ENCODE measurements at regions not wholly inside any gene's neighbourhood (a gene's known extent, or its start where the extent isn't known, plus 50 kb on each side); places are given as distances from the start of the nearest gene placed in this dataset.
"Not testable (repeated sequence)": the region's sequence is repeated elsewhere in the genome, so short reads cannot be mapped to it uniquely, and the experiment has no call there.

GRCh38 chr18:68429111-68429510 is 285.8 kb downstream of the TMX3 start:
- no peak for DNase-seq (ENCODE audit: low spot score)

GRCh38 chr18:68428661-68429060 is 286.2 kb downstream of the TMX3 start:
- DNase-seq (ENCODE audit: low spot score) = no peak

GRCh38 chr18:68427951-68428401 is 286.9 kb downstream of the TMX3 start:
- no peak for DNase-seq (ENCODE audit: low spot score)

- DNase-seq (ENCODE audit: low spot score) = no peak
Measured at GRCh38 chr18:68426731-68427315, 288.1 kb downstream of the TMX3 start.

GRCh38 chr18:68418881-68419280 is 296.0 kb downstream of the TMX3 start:
- DNase-seq (ENCODE audit: low spot score) = no peak

- DNase-seq (ENCODE audit: low spot score) = no peak
Measured at GRCh38 chr18:68418226-68418868, 296.6 kb downstream of the TMX3 start.

- DNase-seq (ENCODE audit: low spot score) = no peak
Measured at GRCh38 chr18:68417826-68418225, 297.1 kb downstream of the TMX3 start.

- no peak for DNase-seq (ENCODE audit: low spot score)
Measured at GRCh38 chr18:68417166-68417799, 297.6 kb downstream of the TMX3 start.

- DNase-seq (ENCODE audit: low spot score) = no peak
Measured at GRCh38 chr18:68414407-68414806, 300.5 kb downstream of the TMX3 start.

GRCh38 chr18:68409576-68409975 is 305.3 kb downstream of the TMX3 start:
- no peak for DNase-seq (ENCODE audit: low spot score)

- DNase-seq (ENCODE audit: low spot score) = no peak
Measured at GRCh38 chr18:68406761-68407160, 308.1 kb downstream of the TMX3 start.

GRCh38 chr18:68402784-68403183 is 312.1 kb downstream of the TMX3 start:
- no peak for DNase-seq (ENCODE audit: low spot score)

- DNase-seq (ENCODE audit: low spot score) = no peak
Measured at GRCh38 chr18:68400889-68401288, 314.0 kb downstream of the TMX3 start.

- DNase-seq (ENCODE audit: low spot score) = no peak
Measured at GRCh38 chr18:68399721-68400120, 315.2 kb downstream of the TMX3 start.

GRCh38 chr18:68397241-68398035 is 317.5 kb downstream of the TMX3 start:
- DNase-seq (ENCODE audit: low spot score) = no peak

GRCh38 chr18:68394705-68395104 is 320.2 kb downstream of the TMX3 start:
- DNase-seq (ENCODE audit: low spot score) = no peak

- DNase-seq (ENCODE audit: low spot score) = no peak
Measured at GRCh38 chr18:68391801-68392200, 323.1 kb downstream of the TMX3 start.

- no peak for DNase-seq (ENCODE audit: low spot score)
Measured at GRCh38 chr18:68387246-68387645, 327.7 kb downstream of the TMX3 start.

GRCh38 chr18:68383979-68384378 is 330.9 kb downstream of the TMX3 start:
- not testable (repeated sequence) for DNase-seq (ENCODE audit: low spot score)

- DNase-seq (ENCODE audit: low spot score) = no peak
Measured at GRCh38 chr18:68376926-68377325, 338.0 kb downstream of the TMX3 start.

GRCh38 chr18:68362907-68363306 is 352.0 kb downstream of the TMX3 start:
- no peak for DNase-seq (ENCODE audit: low spot score)

GRCh38 chr18:68355637-68356036 is 359.3 kb downstream of the TMX3 start:
- DNase-seq (ENCODE audit: low spot score) = no peak

- DNase-seq (ENCODE audit: low spot score) = no peak
Measured at GRCh38 chr18:68354176-68354575, 360.7 kb downstream of the TMX3 start.
